ENCODE measurements at regions not wholly inside any gene's neighbourhood (a gene's known extent, or its start where the extent isn't known, plus 50 kb on each side); places are given as distances from the start of the nearest gene placed in this dataset.

DNA sequence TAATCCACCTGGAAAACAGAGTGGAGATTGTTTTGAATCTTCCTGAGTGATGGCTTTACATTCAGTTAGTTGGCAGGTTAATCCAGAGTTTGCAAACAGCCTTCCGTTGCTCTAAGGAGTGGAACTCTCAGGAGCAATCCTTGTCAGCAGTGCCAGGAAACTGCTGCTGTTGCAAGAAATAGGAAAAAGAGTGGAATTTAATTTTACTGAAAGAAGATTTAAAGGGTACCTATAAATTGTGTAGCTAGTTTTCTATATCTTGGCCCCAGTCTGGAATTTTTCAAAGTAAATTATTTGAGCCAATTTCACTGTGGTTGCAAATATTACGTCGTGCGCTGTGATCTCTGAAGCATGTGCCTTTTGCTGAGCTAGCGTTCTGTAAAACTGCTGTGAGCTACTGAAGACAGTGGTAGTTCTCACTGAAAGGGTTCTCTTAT lies 55.5 kb upstream of the SLC5A12 start:
- Histone ChIP-seq H3K36me3 (ENCODE audit: control insufficient read depth in 5 of 5, insufficient read depth in 5 of 5, low read length in 5 of 5) (no peaks in the 10 kb centered on the region), H3K27ac (ENCODE audit: low read depth, low read length) (no peak overlapping the region), H3K27me3 (ENCODE audit: control insufficient read depth in 5 of 5, insufficient read depth in 4 of 5, low read length in 5 of 5) (no peaks in the 10 kb centered on the region), H3K9me3 (ENCODE audit: control insufficient read depth in 5 of 5, low read length in 5 of 5) (no peaks in the 10 kb centered on the region), H3K9ac (ENCODE audit: low read length in 5 of 5) (no peak overlapping the region), H3K4me3 (ENCODE audit: low read depth in 1 of 5, low read length in 5 of 5) (no peak overlapping the region), H3K4me1 (ENCODE audit: control insufficient read depth in 5 of 5, insufficient read depth in 5 of 5, low read length in 5 of 5) (peaks cover 0 to 15% (median 5%) of the 10 kb centered on the region in 5 donors)

DNA sequence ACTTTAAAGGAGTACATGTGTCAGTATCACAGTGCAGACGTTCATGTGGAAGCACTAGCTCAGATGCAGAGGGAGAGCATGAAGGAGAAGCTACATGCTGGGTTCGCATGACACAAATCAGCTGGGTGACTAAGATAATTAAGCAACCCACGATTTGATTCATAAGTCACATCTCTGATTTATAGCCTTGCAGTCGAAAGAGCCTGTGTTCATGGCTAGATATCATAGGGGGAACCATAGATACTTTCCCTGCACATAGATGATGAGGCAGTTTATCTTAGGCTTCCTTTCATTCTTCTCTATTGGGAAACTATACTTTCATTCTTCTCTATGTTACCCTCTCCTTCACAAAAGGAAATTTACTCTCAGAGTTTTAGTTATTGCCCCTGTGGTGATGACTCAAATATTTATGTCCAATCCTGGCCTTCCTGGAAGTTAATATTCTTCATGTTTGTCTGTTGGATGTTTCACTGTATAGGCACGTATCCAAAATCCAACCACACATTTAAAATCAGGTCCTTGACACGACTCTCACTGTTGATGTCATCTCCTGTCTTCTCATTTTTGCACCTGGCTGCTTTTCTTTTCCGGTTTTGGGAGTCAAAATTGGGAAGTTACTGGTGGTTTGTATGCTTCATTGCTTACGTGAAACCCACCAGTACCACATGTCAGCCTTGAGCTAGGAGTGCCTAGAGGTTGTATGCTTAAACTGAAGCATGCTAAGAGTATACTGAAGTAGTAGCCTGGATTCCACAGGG lies 56.3 kb upstream of the SLC5A12 start:
- Histone ChIP-seq H3K4me1 (ENCODE audit: control insufficient read depth in 5 of 5, insufficient read depth in 5 of 5, low read length in 5 of 5) (peaks cover 0 to 15% (median 5%) of the 10 kb centered on the region in 5 donors), H3K27ac (ENCODE audit: low read depth, low read length) (no peak overlapping the region), H3K4me3 (ENCODE audit: low read depth in 1 of 5, low read length in 5 of 5) (no peak overlapping the region), H3K9ac (ENCODE audit: low read length in 5 of 5) (no peak overlapping the region), H3K9me3 (ENCODE audit: control insufficient read depth in 5 of 5, low read length in 5 of 5) (no peaks in the 10 kb centered on the region), H3K27me3 (ENCODE audit: control insufficient read depth in 5 of 5, insufficient read depth in 4 of 5, low read length in 5 of 5) (no peaks in the 10 kb centered on the region), H3K36me3 (ENCODE audit: control insufficient read depth in 5 of 5, insufficient read depth in 5 of 5, low read length in 5 of 5) (no peaks in the 10 kb centered on the region)

DNA sequence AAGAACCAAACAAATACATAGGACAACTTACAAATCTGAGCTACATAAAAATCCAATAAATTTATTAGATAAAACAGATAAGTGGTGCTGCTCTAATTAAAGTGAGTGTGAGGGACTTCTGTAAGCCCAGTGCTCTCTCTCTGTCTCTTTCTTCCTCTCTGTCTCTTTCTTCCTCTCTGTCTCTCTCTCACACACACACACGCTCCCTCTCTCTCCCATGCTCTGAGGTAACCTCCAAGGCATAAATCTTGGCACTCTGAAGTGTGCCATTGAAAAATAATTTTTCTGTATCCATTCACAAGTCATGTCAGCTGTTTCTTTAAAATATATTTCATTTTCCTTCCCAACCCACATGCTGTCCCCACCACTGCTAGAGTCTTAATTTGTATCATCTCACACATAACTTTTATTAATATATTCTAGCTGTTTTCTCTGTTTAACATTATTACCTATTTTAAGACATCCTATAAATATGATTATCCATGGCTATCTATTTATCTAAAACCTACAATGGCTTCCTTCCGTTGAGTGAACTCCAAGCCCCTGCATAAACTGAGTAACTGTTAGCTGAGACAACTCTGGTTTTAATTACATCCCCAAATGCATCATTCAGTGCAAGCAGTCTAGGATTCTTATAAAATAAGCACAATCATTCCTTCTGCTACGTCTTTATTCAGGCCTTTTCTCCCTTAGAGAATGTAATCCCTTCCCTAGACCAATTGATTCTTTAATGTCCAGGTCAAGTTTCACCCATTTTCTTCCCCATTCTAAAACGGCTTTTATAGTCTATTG lies 57.4 kb upstream of the SLC5A12 start:
- Histone ChIP-seq H3K9me3 (ENCODE audit: control insufficient read depth in 5 of 5, low read length in 5 of 5) (peaks cover 0 to 7% (median 6%) of the 10 kb centered on the region in 5 donors), H3K4me1 (ENCODE audit: control insufficient read depth in 5 of 5, insufficient read depth in 5 of 5, low read length in 5 of 5) (peaks cover 0 to 15% (median 5%) of the 10 kb centered on the region in 5 donors), H3K36me3 (ENCODE audit: control insufficient read depth in 5 of 5, insufficient read depth in 5 of 5, low read length in 5 of 5) (no peaks in the 10 kb centered on the region), H3K4me3 (ENCODE audit: low read depth in 1 of 5, low read length in 5 of 5) (no peak overlapping the region), H3K9ac (ENCODE audit: low read length in 5 of 5) (no peak overlapping the region), H3K27ac (ENCODE audit: low read depth, low read length) (no peak overlapping the region), H3K27me3 (ENCODE audit: control insufficient read depth in 5 of 5, insufficient read depth in 4 of 5, low read length in 5 of 5) (no peaks in the 10 kb centered on the region)

DNA sequence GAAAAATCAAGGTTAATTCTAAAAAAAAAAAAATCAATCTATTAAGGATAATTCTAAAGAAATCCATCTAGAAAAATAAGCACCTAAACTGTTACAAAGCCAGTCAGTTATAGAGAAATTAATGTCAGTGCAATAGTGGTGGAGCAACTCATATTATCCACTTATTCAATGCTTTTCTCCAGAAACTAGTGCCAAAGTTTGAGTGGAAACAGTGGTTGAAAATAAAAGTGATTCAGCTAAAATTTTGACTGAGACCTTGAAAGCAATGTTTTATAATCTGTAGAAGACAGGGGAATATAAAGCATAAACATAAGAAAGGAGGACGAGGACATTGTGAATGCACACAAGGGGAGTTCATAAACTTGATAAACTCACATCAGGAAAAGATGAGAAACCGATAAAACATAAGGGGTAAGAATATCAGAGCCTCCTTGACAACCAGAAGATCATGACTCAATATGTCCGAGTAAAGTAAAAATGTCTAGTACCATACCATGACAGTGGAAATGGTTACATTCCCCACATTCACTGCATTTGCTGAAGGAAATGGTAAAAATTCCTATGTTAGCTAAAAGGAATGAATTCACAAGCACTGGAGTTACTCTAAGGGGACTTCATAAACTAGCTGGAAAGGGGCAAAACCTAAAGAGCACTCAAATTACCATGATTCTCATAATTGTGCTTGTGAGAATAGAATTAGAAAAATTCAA lies 58.7 kb upstream of the SLC5A12 start:
- H3K4me1 ChIP-seq (ENCODE audit: control insufficient read depth in 5 of 5, insufficient read depth in 5 of 5, low read length in 5 of 5), result peaks cover 0 to 15% (median 5%) of the 10 kb centered on the region in 5 donors
- no peaks in the 10 kb centered on the region for H3K36me3 ChIP-seq (ENCODE audit: control insufficient read depth in 5 of 5, insufficient read depth in 5 of 5, low read length in 5 of 5)
- no peak overlapping the region for H3K27ac ChIP-seq (ENCODE audit: low read depth, low read length)
- no peak overlapping the region for H3K9ac ChIP-seq (ENCODE audit: low read length in 5 of 5)
- H3K9me3 ChIP-seq (ENCODE audit: control insufficient read depth in 5 of 5, low read length in 5 of 5), result peaks cover 0 to 11% (median 9%) of the 10 kb centered on the region in 5 donors
- H3K27me3 ChIP-seq (ENCODE audit: control insufficient read depth in 5 of 5, insufficient read depth in 4 of 5, low read length in 5 of 5), result no peaks in the 10 kb centered on the region
- H3K4me3 ChIP-seq (ENCODE audit: low read depth in 1 of 5, low read length in 5 of 5), result no peak overlapping the region

DNA sequence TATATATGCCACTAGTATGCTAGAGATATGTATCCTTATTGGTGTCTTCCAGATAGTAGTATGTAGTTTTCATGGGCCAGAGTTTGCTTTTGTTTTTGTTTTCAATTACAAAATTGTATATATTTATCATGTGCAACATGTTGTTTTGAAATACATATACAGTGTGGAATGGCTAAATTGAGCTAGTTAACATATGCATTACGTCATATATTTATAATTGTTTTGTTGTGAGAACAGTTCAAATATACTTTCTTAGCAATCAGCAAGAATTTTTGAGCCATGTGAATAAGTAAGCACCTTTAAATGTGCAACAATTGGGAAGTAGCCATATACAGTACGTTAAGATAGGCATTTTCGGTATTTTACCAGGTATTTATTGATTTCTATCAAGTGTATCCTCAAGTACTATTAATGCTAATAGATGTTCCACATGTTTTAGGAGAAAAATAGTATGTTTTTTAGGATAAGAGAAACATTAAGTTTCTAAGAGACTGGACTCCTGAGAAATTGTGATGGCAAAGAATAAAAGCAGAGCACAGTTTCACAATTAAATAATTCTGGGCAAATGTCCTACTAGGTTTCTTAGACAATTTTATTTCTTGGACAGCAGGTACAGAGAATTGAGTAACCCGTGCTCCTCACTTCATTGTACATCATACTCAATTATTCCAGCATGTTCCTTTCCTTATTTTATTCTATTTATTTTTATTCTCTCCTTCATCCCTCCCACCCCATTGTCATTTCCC lies 60.5 kb upstream of the SLC5A12 start:
- no peak overlapping the region for H3K4me3 ChIP-seq (ENCODE audit: low read depth in 1 of 5, low read length in 5 of 5)
- no peak overlapping the region for H3K27ac ChIP-seq (ENCODE audit: low read depth, low read length)
- H3K36me3 ChIP-seq (ENCODE audit: control insufficient read depth in 5 of 5, insufficient read depth in 5 of 5, low read length in 5 of 5), result no peaks in the 10 kb centered on the region

DNA sequence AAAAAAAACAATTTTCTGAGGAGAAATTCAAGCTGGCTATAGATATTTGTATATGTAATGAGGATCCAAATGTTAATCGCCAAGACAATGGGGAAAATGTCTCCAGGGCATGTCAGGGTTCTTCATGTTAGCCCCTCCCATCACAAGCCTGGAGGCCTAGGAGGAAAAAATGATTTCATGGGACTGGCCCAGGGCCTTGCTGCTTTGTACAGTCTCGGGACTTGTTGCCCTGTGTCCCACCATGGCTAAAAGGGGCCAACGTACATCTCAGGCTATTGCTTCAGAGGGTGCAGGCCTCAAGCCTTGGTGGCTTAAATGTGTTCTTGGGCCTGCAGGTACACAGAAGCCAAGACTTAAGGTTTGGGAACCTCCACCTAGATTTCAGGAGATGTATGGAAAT lies 62.1 kb upstream of the SLC5A12 start:
- peaks cover 0 to 11% (median 9%) of the 10 kb centered on the region in 5 donors for H3K9me3 ChIP-seq (ENCODE audit: control insufficient read depth in 5 of 5, low read length in 5 of 5)
- H3K36me3 ChIP-seq (ENCODE audit: control insufficient read depth in 5 of 5, insufficient read depth in 5 of 5, low read length in 5 of 5), result no peaks in the 10 kb centered on the region
- H3K4me1 ChIP-seq (ENCODE audit: control insufficient read depth in 5 of 5, insufficient read depth in 5 of 5, low read length in 5 of 5), result no peaks in the 10 kb centered on the region
- H3K27me3 ChIP-seq (ENCODE audit: control insufficient read depth in 5 of 5, insufficient read depth in 4 of 5, low read length in 5 of 5), result no peaks in the 10 kb centered on the region
- no peak overlapping the region for H3K9ac ChIP-seq (ENCODE audit: low read length in 5 of 5)
- no peak overlapping the region for H3K27ac ChIP-seq (ENCODE audit: low read depth, low read length)
- H3K4me3 ChIP-seq (ENCODE audit: low read depth in 1 of 5, low read length in 5 of 5), result no peak overlapping the region

More for the DNA sequence above, 60.5 kb upstream of the SLC5A12 start:
- Histone ChIP-seq H3K9ac (ENCODE audit: low read length in 5 of 5) (no peak overlapping the region), H3K4me1 (ENCODE audit: control insufficient read depth in 5 of 5, insufficient read depth in 5 of 5, low read length in 5 of 5) (peaks cover 0 to 9% (median 2%) of the 10 kb centered on the region in 5 donors), H3K27me3 (ENCODE audit: control insufficient read depth in 5 of 5, insufficient read depth in 4 of 5, low read length in 5 of 5) (no peaks in the 10 kb centered on the region), H3K9me3 (ENCODE audit: control insufficient read depth in 5 of 5, low read length in 5 of 5) (peaks cover 0 to 11% (median 9%) of the 10 kb centered on the region in 5 donors)

DNA sequence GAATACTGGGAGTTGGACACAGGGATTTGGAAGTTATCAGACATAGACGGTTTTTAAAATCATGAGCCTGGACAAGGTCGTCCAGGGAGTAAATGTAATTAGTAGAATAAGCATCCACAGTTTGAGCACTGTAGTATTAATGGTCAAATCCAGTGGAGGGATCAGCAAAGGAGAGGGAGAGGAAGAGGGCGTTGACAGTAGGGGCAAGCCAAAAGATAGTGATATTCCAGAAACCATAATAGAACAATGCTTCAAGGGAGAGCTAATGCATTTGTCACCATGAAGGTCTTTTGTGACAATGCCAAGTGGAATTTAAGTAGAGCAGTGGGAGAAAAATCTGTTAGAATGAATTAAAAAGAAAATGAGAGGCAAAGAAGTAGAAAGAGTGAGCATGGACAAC lies 68.9 kb upstream of the SLC5A12 start:
- H3K9me3 ChIP-seq (ENCODE audit: control insufficient read depth in 5 of 5, low read length in 5 of 5), result peaks cover 0 to 2% (median 0%) of the 10 kb centered on the region in 5 donors
- H3K9ac ChIP-seq (ENCODE audit: low read length in 5 of 5), result no peak overlapping the region
- no peaks in the 10 kb centered on the region for H3K4me1 ChIP-seq (ENCODE audit: control insufficient read depth in 5 of 5, insufficient read depth in 5 of 5, low read length in 5 of 5)
- H3K27me3 ChIP-seq (ENCODE audit: control insufficient read depth in 5 of 5, insufficient read depth in 4 of 5, low read length in 5 of 5), result no peaks in the 10 kb centered on the region
- H3K36me3 ChIP-seq (ENCODE audit: control insufficient read depth in 5 of 5, insufficient read depth in 5 of 5, low read length in 5 of 5), result no peaks in the 10 kb centered on the region
- no peak overlapping the region for H3K4me3 ChIP-seq (ENCODE audit: low read depth in 1 of 5, low read length in 5 of 5)
- H3K27ac ChIP-seq (ENCODE audit: low read depth, low read length), result no peak overlapping the region

DNA sequence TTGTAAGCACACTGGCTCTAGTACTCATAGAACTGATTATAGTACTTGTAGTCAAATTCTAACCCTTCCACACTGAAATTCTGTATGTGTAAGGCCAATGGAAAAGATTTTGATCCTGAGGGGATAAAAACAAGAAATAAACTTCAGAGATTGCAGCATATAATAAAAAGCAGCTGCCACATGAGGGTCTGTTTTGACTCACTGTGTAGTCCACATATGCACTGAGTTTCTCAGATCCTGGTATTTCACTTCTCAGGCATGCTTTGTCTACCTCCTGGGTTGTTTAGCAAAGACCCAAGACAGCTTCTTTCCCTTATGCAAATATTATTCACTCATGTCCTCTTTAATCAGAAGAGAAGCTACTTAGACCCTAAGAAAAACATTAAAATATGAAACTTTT lies 71.1 kb upstream of the SLC5A12 start:
- no peaks in the 10 kb centered on the region for H3K4me1 ChIP-seq (ENCODE audit: control insufficient read depth in 5 of 5, insufficient read depth in 5 of 5, low read length in 5 of 5)
- H3K4me3 ChIP-seq (ENCODE audit: low read depth in 1 of 5, low read length in 5 of 5), result no peak overlapping the region
- H3K27me3 ChIP-seq (ENCODE audit: control insufficient read depth in 5 of 5, insufficient read depth in 4 of 5, low read length in 5 of 5), result no peaks in the 10 kb centered on the region
- no peak overlapping the region for H3K27ac ChIP-seq (ENCODE audit: low read depth, low read length)
- H3K36me3 ChIP-seq (ENCODE audit: control insufficient read depth in 5 of 5, insufficient read depth in 5 of 5, low read length in 5 of 5), result no peaks in the 10 kb centered on the region
- no peak overlapping the region for H3K9ac ChIP-seq (ENCODE audit: low read length in 5 of 5)
- peaks cover 0 to 2% (median 0%) of the 10 kb centered on the region in 5 donors for H3K9me3 ChIP-seq (ENCODE audit: control insufficient read depth in 5 of 5, low read length in 5 of 5)

DNA sequence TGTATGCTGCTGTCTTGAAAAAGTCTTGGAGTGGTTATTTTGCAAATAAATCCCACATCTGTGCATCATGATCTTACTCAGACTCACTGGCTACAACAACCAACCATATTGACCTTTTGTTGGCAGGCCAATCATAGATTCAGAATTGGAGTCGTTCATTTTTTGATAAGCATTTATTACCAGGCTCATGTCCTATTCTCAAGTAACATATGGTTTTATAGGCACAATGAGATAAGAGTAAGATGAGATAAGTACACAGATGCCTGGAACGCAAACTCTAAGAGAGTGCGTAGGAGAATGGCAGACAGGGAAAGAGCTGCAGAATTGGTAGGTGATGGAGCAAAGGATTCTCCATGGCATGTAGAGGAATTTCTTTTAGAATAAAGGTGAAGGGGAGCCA lies 71.6 kb upstream of the SLC5A12 start:
- H3K36me3 ChIP-seq (ENCODE audit: control insufficient read depth in 5 of 5, insufficient read depth in 5 of 5, low read length in 5 of 5), result no peaks in the 10 kb centered on the region
- H3K4me3 ChIP-seq (ENCODE audit: low read depth in 1 of 5, low read length in 5 of 5), result no peak overlapping the region
- no peaks in the 10 kb centered on the region for H3K27me3 ChIP-seq (ENCODE audit: control insufficient read depth in 5 of 5, insufficient read depth in 4 of 5, low read length in 5 of 5)
- H3K4me1 ChIP-seq (ENCODE audit: control insufficient read depth in 5 of 5, insufficient read depth in 5 of 5, low read length in 5 of 5), result no peaks in the 10 kb centered on the region
- no peak overlapping the region for H3K27ac ChIP-seq (ENCODE audit: low read depth, low read length)
- H3K9ac ChIP-seq (ENCODE audit: low read length in 5 of 5), result no peak overlapping the region
- peaks cover 0 to 2% (median 0%) of the 10 kb centered on the region in 5 donors for H3K9me3 ChIP-seq (ENCODE audit: control insufficient read depth in 5 of 5, low read length in 5 of 5)

Data from subcutaneous abdominal adipose tissue (tissue), 5 donors.